ENCODE measurements at regions not wholly inside any gene's neighbourhood (a gene's known extent, or its start where the extent isn't known, plus 50 kb on each side); places are given as distances from the start of the nearest gene placed in this dataset.

GRCh38 chr5:5658889-5659465 lies 236.5 kb downstream of the ICE1 start:
- TF ChIP-seq CTCF (IDR thresholded peaks at IDR 0.05) (no peak), POLR2A (IDR thresholded peaks at IDR 0.05) (no peak)

Measured in transverse colon (tissue), 3 donors.